ENCODE measurements at regions not wholly inside any gene's neighbourhood (a gene's known extent, or its start where the extent isn't known, plus 50 kb on each side); places are given as distances from the start of the nearest gene placed in this dataset.

DNA sequence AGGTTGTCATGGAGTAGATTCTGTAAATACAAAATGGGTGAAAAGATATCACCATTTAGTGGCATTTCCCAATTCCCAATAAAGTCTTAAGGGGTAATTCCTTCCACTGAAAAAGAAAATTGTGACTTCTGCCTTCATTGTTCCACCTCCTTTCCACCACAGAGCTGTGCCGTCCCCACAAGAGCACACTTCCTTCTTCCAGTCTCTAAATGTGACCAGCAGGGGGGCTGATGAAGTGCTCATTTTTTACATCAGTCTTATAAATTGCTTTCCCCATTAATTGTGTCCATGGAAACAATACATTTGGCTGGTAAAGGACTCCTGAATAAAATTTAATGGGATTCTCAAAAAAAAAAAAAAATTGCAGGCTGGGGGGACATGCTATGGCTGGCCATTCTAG, 260.8 kb upstream of the PSMD7 start:
- Histone ChIP-seq H3K79me2 (ENCODE audit: control insufficient read depth in 1 of 2, insufficient read depth in 2 of 2, low read length in 2 of 2) (no peaks in the 10 kb centered on the region), H3K4me3 (ENCODE audit: extremely low read depth in 1 of 4, insufficient read depth in 2 of 4, low read depth in 3 of 4, low read length in 4 of 4) (no peak overlapping the region), H3K4me1 (replicated peaks in 1 of 4; ENCODE audit: control insufficient read depth in 3 of 4, insufficient read depth in 4 of 4, low read length in 3 of 4) (peaks cover 7 to 10% (median 9%) of the 10 kb centered on the region in 4 experiments; a peak in 5 of 7 replicates), H3K23ac (ENCODE audit: insufficient read length) (no peak overlapping the region), H3K14ac (ENCODE audit: insufficient read length) (no peak overlapping the region), H3K23me2 (ENCODE audit: low read depth, low read length) (no peaks in the 10 kb centered on the region), H3K9me3 (ENCODE audit: insufficient read depth in 2 of 2, low read depth in 1 of 2, low read length in 1 of 2) (no peaks in the 10 kb centered on the region), H3K4me2 (ENCODE audit: insufficient read depth in 1 of 2, low read depth in 2 of 2, low read length in 2 of 2) (no peak overlapping the region), H4K8ac (ENCODE audit: extremely low read depth, insufficient read depth, low read length) (no peak overlapping the region), H3K9ac (replicated peaks in 1 of 4; ENCODE audit: extremely low read depth in 1 of 4, low read depth in 3 of 4, low read length in 3 of 4) (no peak overlapping the region), H4K20me1 (replicated peaks in 1 of 2; ENCODE audit: control insufficient read depth in 1 of 2, insufficient read depth in 2 of 2, low read length in 2 of 2) (no peaks in the 10 kb centered on the region), H2AFZ (ENCODE audit: low read length) (no peak overlapping the region), H2BK20ac (ENCODE audit: low read length) (no peak overlapping the region), H3K4ac (replicated peaks; ENCODE audit: insufficient read length, low read depth, low read length) (no peak overlapping the region), H4K91ac (replicated peaks; ENCODE audit: insufficient read length, low read length) (no peak overlapping the region), H3K18ac (ENCODE audit: extremely low read depth, low read length) (no peak overlapping the region), H2BK5ac (ENCODE audit: low read depth, low read length) (no peak overlapping the region), H3K56ac (replicated peaks; ENCODE audit: insufficient read length, low read depth, low read length) (no peak overlapping the region), H2BK15ac (ENCODE audit: low read length) (no peak overlapping the region), H4K5ac (ENCODE audit: insufficient read length, low read depth, low read length) (no peak overlapping the region), H3K36me3 (ENCODE audit: control insufficient read depth in 2 of 4, insufficient read depth in 4 of 4, low read length in 3 of 4) (no peaks in the 10 kb centered on the region), H2BK12ac (ENCODE audit: low read depth, low read length) (no peak overlapping the region), H3K79me1 (ENCODE audit: low read depth, low read length) (no peaks in the 10 kb centered on the region), H3K27me3 (replicated peaks in 1 of 4; ENCODE audit: control insufficient read depth in 3 of 4, extremely low read depth in 1 of 4, insufficient read depth in 3 of 4, low read length in 3 of 4) (no peaks in the 10 kb centered on the region), H2BK120ac (replicated peaks; ENCODE audit: low read depth, low read length) (no peak overlapping the region), H2AK5ac (ENCODE audit: low read depth, low read length) (no peak overlapping the region), H3K27ac (ENCODE audit: low read depth, low read length) (no peak overlapping the region)
- FAIRE-seq: no peak
- ChIA-PET CTCF (ENCODE audit: partially characterized antibody) (interaction anchor here (0.6 to 3.0 kb wide), 27 partner anchors 10 to 510 kb away, joined by 3 to 27 read pairs (median 5); no protein-coding TSS in a partner anchor), POLR2A (ENCODE audit: partially characterized antibody) (no interaction called here)
- no peak for DNase-seq (ENCODE audit: low read depth in 1 of 2, low spot score in 2 of 2)
- whole genome bisulfite sequencing, 2 experiments (ENCODE audit: extremely low coverage in 1 of 2, insufficient coverage in 1 of 2, insufficient read length in 1 of 2, insufficient replicate concordance in 2 of 2, low coverage in 1 of 2, low lambda C conversion rate in 2 of 2, missing lambda C conversion rate in 1 of 2): 48% methylated on average over 1 of the region's 1 CpG; no CpG with 5 or more reads in 1 of the 2 experiments
- TF ChIP-seq SAP30 (IDR thresholded peaks at IDR 0.05; ENCODE audit: insufficient read depth, insufficient replicate concordance, low read length): no peak

Measured in H1 (cell line).